GM19397 (cell line): ENCODE measurements at regions not wholly inside any gene's neighbourhood (a gene's known extent, or its start where the extent isn't known, plus 50 kb on each side); places are given as distances from the start of the nearest gene placed in this dataset.

ENCODE experiments used
- ATAC-seq: cut with Tn5 transposase; IDR thresholded peaks from one replicate; pipeline ENCODE4 v1.9.1; 2021; ENCODE audit warnings: mild to moderate bottlenecking, moderate library complexity; ENCODE audit not compliant: unreplicated experiment

GRCh38 chr19:31500197-31500830, 151.1 kb upstream of the TSHZ3 start:
- ATAC-seq = no peak

- ATAC-seq = no peak
Measured at GRCh38 chr19:31500946-31501345, 151.7 kb upstream of the TSHZ3 start.

GRCh38 chr19:31501427-31502195, 152.4 kb upstream of the TSHZ3 start:
- ATAC-seq = no peak

GRCh38 chr19:31502536-31503170, 153.4 kb upstream of the TSHZ3 start:
- no peak for ATAC-seq

GRCh38 chr19:31503211-31503610, 154.0 kb upstream of the TSHZ3 start:
- no peak for ATAC-seq

- no peak for ATAC-seq
Measured at GRCh38 chr19:31504221-31504620, 155.0 kb upstream of the TSHZ3 start.

GRCh38 chr19:31505596-31505910, 156.3 kb upstream of the TSHZ3 start:
- no peak for ATAC-seq

DNA sequence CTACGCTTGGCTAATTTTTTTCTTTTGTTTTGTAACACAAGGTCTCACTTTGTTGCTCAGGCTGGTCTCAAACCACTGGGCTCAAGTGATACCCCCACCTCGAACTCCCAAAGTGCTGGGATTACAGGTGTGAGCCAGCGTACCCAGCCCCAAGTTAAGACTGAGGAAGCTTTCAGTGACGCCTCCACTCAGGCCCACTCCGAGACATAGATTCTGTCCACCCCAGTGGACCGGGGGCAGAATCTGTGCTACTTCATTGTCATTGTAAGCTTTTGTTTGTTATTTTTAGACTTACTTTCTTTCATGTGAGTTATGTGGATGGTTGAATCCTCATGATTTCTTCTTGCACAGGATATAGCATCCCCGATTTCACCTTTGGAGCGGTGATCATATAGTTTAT, 156.9 kb upstream of the TSHZ3 start:
- no peak for ATAC-seq

GRCh38 chr19:31510635-31511034, 161.4 kb upstream of the TSHZ3 start:
- no peak for ATAC-seq

GRCh38 chr19:31511098-31511497, 161.9 kb upstream of the TSHZ3 start:
- no peak for ATAC-seq

GRCh38 chr19:31511696-31512095, 162.5 kb upstream of the TSHZ3 start:
- no peak for ATAC-seq

DNA sequence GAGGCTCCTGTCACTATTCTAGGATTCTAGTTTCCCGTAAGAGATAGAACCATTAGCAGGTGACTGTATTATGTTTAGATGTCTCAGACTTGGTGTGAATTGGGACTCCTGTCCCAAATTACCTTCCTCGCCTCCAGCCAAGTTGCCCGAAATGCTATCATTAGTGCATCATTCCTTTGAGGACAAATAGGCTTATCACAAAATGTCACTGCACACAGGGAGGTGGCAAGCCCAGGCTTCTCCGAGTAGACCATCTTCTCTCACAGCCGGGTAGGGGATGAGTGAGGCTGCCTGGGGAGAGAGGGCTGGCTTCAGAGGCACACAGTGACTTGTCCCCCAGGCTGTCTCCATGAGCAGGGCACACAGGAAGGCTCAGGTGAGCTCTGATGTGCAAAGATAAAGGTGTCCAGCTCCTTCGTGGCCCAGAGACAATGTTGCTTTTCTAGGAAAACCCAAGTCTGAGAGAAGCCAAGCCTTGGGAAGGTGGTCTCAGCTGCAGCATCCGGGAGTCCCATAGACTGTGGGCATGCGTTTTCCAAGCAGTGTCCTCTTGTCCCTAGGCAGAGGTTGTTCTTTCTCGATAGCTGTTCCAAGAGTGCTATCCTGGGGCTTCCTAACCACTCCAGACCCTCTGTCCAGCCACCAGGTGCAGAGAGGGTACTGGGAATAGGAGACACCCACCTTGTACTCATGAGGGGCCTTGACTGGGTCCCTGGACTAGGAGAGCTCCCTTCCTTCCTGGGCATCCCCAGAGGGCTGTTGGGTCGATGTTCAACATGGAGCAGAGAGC, 163.1 kb upstream of the TSHZ3 start:
- no peak for ATAC-seq

DNA sequence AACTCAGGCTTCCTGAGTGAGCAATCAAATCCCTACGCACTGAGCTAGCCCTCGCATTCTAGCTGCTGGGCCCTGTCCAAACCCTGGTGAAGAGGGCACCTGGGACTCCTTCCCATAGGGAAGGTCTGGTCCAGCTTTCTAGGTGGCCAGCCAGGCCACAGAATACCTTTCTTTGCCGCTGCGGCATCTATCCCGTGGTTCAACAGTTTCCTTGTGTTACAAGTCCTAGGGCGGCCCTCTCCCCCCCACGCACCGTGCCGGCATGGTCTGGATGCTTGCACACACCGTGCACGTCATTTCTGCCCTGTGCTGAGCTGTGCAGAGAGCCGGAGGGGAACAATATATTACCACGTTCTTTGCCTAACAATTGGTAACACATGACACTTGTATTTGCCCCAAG, 164.6 kb upstream of the TSHZ3 start:
- no peak for ATAC-seq

DNA sequence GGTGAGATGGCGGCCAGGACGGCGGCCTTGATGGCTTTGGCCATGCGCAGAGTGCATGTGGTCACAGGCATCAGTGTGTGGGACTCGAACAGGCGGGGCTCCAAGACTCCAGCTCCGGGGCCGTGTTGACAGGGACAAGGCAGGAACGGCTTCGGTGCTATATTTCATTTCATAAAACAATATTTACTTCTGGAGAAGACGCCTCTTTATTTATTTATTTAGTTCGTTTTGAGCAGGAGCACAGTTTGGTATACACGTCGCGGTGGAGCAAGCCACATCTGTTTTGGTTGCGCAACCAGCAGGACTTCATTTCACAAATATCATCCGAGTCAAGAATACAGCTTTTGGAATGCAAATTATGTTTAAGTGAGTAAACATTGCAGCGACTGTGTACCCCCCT, 166.7 kb upstream of the TSHZ3 start:
- ATAC-seq = no peak

DNA sequence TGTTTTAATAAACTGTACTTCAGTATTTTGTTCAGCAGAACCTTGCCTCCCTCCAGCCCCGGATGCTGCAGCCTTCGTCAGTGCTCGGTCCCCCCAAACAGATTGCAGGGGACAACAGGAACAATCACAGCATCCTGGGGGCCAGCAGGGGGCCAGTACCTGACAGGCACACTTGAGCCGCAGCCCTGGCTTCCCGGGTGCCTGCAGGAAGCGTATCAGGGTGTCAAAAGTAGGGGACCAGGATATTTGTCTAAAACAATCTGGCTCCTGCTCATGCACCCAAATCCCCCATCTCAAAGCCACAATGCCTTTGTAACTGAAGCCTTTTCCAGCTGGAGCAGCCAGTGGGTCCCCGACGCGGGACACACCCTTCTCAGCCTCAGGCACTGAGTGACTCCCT, 167.5 kb upstream of the TSHZ3 start:
- no peak for ATAC-seq

GRCh38 chr19:31517224-31518180, 168.3 kb upstream of the TSHZ3 start:
- no peak for ATAC-seq

DNA sequence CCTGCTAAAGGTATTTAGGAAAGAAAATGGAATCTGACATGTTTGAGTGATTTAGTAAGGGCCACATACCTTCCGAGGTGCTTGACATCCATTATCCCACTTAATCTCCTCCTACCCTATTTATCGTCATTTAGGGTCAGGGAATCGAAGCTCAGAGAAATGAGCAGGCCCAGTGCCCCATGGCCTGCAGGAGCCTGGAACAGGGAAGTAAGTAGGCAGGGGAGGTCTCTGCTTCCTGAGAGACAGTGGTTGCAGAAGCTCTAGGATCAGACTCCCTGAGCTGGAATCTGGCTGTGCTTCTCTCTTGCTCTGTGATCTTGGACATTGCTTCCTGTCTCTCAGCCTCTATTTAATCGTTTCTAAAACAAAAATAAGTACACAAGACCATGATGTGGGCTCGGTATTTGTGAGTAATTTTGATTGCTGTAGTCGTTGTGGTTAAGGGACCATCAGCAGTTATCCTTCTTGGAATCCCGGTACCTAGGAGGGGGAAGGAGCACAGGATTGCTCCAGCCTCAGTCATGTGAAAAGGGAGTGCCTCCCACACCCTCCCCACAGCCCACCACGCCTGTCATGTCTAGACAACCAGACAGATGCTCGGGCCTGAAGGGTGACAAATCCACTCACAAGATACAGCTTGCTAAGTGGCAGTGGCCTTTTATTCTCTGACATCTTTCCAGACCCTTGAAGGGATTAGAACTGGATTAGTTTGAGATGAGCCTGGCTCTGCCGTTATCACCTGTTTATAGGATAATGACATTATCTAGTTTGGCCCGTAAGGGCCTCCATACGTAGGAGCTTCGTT, 169.2 kb upstream of the TSHZ3 start:
- ATAC-seq = no peak

DNA sequence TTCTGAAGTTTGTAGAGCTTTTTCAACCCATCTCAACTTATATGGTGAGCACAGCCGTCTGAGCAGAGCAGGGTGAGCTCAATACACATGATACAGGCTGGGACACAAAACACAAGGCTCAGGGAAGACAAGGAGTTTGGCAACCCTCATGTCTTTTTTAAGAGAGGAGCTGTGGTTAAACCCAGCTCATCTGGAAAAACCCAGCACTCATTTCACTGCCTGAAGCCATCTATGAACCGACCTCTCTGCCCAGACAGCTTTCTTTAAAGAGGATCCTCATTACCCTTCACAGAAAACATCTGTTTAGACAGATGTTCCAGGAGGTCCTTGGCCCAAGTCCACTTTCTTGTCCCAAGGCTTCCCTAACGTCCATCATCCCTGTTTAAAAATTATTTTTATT, 170.0 kb upstream of the TSHZ3 start:
- ATAC-seq = no peak

- ATAC-seq = no peak
Measured at GRCh38 chr19:31519908-31520307, 170.7 kb upstream of the TSHZ3 start.

- no peak for ATAC-seq
Measured at GRCh38 chr19:31520633-31521032, 171.4 kb upstream of the TSHZ3 start.
